Body of pancreas (tissue), 4 donors: ENCODE measurements at regions not wholly inside any gene's neighbourhood (a gene's known extent, or its start where the extent isn't known, plus 50 kb on each side); places are given as distances from the start of the nearest gene placed in this dataset.

Source experiments
- POLR2A ChIP-seq, 3 donors: fragments of 450-650 bp; IDR thresholded peaks; one replicate each; pipeline ENCODE4 v1.6.1; 2016; ENCODE audit warnings: antibody characterized with exemption in 3 of 3, mild to moderate bottlenecking in 2 of 3
- TF ChIP-seq, protein P1 (sequence below), 7 experiments: fragments of 450-650 bp in 4 of 7; fragments of 200-600 bp in 3 of 7; sonication (generic) in 3 of 7; IDR thresholded peaks; one replicate each; pipeline ENCODE4 v1.5.1; 2016 to 2019; ENCODE audit warnings: antibody characterized with exemption in 7 of 7

- TF ChIP-seq, protein P1, sequence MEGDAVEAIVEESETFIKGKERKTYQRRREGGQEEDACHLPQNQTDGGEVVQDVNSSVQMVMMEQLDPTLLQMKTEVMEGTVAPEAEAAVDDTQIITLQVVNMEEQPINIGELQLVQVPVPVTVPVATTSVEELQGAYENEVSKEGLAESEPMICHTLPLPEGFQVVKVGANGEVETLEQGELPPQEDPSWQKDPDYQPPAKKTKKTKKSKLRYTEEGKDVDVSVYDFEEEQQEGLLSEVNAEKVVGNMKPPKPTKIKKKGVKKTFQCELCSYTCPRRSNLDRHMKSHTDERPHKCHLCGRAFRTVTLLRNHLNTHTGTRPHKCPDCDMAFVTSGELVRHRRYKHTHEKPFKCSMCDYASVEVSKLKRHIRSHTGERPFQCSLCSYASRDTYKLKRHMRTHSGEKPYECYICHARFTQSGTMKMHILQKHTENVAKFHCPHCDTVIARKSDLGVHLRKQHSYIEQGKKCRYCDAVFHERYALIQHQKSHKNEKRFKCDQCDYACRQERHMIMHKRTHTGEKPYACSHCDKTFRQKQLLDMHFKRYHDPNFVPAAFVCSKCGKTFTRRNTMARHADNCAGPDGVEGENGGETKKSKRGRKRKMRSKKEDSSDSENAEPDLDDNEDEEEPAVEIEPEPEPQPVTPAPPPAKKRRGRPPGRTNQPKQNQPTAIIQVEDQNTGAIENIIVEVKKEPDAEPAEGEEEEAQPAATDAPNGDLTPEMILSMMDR (IDR thresholded peaks at IDR 0.05) = no peak
- TF ChIP-seq POLR2A (IDR thresholded peaks at IDR 0.05) = no peak
Measured at GRCh38 chr14:101380940-101381339, 180.4 kb upstream of the DIO3 start.
